ENCODE measurements at regions not wholly inside any gene's neighbourhood (a gene's known extent, or its start where the extent isn't known, plus 50 kb on each side); places are given as distances from the start of the nearest gene placed in this dataset.

- peaks cover 0 to 9% (median 4%) of the 10 kb centered on the region in 3 donors for H3K9me3 Mint-ChIP-seq
- no peaks in the 10 kb centered on the region for H3K36me3 Mint-ChIP-seq
- no peak overlapping the region for H3K27ac Mint-ChIP-seq
- H3K4me3 Mint-ChIP-seq = no peak overlapping the region
- no peaks in the 10 kb centered on the region for H3K4me1 Mint-ChIP-seq
- H3K27me3 Mint-ChIP-seq = no peaks in the 10 kb centered on the region
Observed at GRCh38 chr4:116906758-116907157, 178.6 kb downstream of the TRAM1L1 start.

GRCh38 chr4:116899561-116899960, 185.8 kb downstream of the TRAM1L1 start:
- H3K9me3 Mint-ChIP-seq = peaks cover 2 to 5% (median 4%) of the 10 kb centered on the region in 3 donors
- no peaks in the 10 kb centered on the region for H3K4me1 Mint-ChIP-seq
- H3K27ac Mint-ChIP-seq = no peak overlapping the region
- no peaks in the 10 kb centered on the region for H3K27me3 Mint-ChIP-seq
- no peaks in the 10 kb centered on the region for H3K36me3 Mint-ChIP-seq
- no peak overlapping the region for H3K4me3 Mint-ChIP-seq

- no peaks in the 10 kb centered on the region for H3K27me3 Mint-ChIP-seq
- H3K27ac Mint-ChIP-seq = no peak overlapping the region
- H3K4me1 Mint-ChIP-seq = no peaks in the 10 kb centered on the region
- H3K9me3 Mint-ChIP-seq = peaks cover 0 to 1% (median 0%) of the 10 kb centered on the region in 3 donors
- no peak overlapping the region for H3K4me3 Mint-ChIP-seq
- H3K36me3 Mint-ChIP-seq = no peaks in the 10 kb centered on the region
Observed at GRCh38 chr4:116885579-116885978, 199.8 kb downstream of the TRAM1L1 start.

DNA sequence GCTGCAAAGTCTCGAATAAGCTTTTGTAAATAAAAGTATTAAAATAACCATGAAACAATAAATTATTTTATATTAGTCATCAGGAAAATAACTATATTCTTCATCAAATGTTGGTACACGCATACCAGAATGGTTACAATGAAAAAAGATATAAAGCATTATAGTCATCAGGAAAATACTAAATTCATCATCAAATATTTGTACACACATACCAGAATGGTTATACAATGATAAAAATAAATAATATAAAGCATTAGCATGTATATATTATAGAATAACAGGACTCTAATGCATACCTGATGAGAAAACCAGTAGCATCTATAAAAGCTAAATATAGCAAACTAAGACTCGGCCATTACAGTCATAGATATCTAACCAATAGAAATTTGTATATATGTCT, 202.9 kb downstream of the TRAM1L1 start:
- no peak overlapping the region for H3K4me3 Mint-ChIP-seq
- no peak overlapping the region for H3K27ac Mint-ChIP-seq
- H3K27me3 Mint-ChIP-seq = no peaks in the 10 kb centered on the region
- no peaks in the 10 kb centered on the region for H3K4me1 Mint-ChIP-seq
- no peaks in the 10 kb centered on the region for H3K36me3 Mint-ChIP-seq
- H3K9me3 Mint-ChIP-seq = peaks cover 0 to 3% (median 0%) of the 10 kb centered on the region in 3 donors

DNA sequence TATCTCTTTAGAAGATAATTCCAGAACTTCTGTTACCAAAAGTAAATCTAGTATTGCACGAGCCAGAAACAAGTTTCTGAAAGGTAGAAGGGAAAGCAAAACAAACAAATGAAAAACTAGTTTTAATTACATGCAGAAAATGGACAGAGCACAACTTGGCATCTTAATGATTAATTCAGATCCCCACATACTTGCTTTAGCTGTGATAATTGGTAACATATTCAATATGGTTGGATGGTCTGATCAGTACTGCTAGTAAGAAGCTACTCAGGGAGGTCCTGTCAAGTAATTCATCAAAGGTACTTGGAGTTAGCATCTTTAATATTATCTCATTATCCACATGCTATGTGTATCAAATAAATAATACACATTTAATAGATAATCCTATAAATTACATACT, 204.3 kb downstream of the TRAM1L1 start:
- H3K27me3 Mint-ChIP-seq = no peaks in the 10 kb centered on the region
- H3K27ac Mint-ChIP-seq = no peak overlapping the region
- H3K36me3 Mint-ChIP-seq = no peaks in the 10 kb centered on the region
- H3K4me1 Mint-ChIP-seq = no peaks in the 10 kb centered on the region
- no peak overlapping the region for H3K4me3 Mint-ChIP-seq
- peaks cover 0 to 3% (median 0%) of the 10 kb centered on the region in 3 donors for H3K9me3 Mint-ChIP-seq

DNA sequence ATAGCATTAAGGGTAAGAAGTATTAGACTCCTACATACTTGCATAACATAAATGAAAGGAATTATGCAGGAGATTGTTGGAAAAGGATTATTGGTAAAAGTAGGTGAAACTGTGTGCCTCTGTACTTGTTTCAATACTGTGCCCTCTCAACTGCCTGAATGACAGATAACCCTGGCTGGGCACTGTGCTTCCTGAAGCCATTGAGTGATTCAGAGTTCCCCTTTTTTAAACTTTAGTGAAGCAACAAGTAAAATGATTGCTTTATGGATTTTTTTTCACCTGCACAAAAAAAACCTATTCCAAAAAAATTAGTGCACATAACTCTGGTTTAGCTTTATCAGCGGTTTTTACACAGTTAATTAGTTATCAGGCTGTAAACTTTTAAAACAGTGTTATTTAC, 204.8 kb downstream of the TRAM1L1 start:
- Mint-ChIP-seq H3K27ac (no peak overlapping the region), H3K36me3 (no peaks in the 10 kb centered on the region), H3K9me3 (peaks cover 0 to 3% (median 0%) of the 10 kb centered on the region in 3 donors), H3K27me3 (no peaks in the 10 kb centered on the region), H3K4me3 (no peak overlapping the region), H3K4me1 (no peaks in the 10 kb centered on the region)

DNA sequence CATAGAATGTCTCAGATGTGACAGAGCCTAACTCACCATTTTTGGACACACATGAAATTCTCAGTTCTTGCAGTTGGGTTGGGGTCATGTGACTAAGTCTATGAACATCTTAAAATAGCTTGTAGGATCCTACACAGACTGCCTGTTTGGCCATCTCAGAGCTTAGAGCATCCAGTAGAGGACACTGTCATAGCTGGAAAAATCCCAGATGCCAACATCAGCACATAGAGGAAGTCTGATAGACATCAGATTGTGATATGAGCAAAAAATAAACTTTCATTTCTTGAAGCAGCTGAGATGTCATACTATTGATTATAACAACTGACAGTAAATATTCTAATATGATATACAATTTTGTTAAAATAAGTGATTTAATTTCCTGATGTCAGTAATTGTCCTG, 207.1 kb downstream of the TRAM1L1 start:
- H3K27me3 Mint-ChIP-seq = no peaks in the 10 kb centered on the region
- H3K4me1 Mint-ChIP-seq = no peaks in the 10 kb centered on the region
- no peak overlapping the region for H3K27ac Mint-ChIP-seq
- H3K36me3 Mint-ChIP-seq = no peaks in the 10 kb centered on the region
- no peak overlapping the region for H3K4me3 Mint-ChIP-seq
- peaks cover 0 to 3% (median 0%) of the 10 kb centered on the region in 3 donors for H3K9me3 Mint-ChIP-seq

- H3K36me3 Mint-ChIP-seq = no peaks in the 10 kb centered on the region
- H3K4me3 Mint-ChIP-seq = no peak overlapping the region
- H3K4me1 Mint-ChIP-seq = no peaks in the 10 kb centered on the region
- peaks cover 0 to 3% (median 0%) of the 10 kb centered on the region in 3 donors for H3K9me3 Mint-ChIP-seq
- no peaks in the 10 kb centered on the region for H3K27me3 Mint-ChIP-seq
- no peak overlapping the region for H3K27ac Mint-ChIP-seq
Observed at GRCh38 chr4:116877069-116877468, 208.3 kb downstream of the TRAM1L1 start.

GRCh38 chr4:116872941-116873340, 212.4 kb downstream of the TRAM1L1 start:
- no peak overlapping the region for H3K27ac Mint-ChIP-seq
- H3K36me3 Mint-ChIP-seq = no peaks in the 10 kb centered on the region
- no peaks in the 10 kb centered on the region for H3K27me3 Mint-ChIP-seq

DNA sequence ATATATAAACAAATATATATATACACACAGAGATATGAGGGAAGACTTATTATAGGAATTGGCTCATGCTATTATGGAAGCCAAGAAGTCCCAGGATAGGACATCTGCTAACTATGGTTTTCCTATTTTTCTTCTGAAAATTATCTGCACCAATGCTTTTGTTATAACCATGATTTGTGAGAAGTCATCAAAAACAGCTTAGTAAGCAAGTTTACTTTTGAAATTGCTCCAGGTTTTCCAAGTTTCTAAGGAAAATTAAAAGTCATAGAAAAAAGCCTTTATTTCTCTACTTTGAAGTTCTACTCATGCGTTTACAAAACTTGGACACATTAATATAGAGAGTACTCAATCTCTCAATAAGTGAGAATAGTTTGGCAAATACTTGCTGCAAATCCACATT, 213.1 kb downstream of the TRAM1L1 start:
- Mint-ChIP-seq H3K27me3 (no peaks in the 10 kb centered on the region), H3K27ac (no peak overlapping the region), H3K4me1 (no peaks in the 10 kb centered on the region), H3K9me3 (no peaks in the 10 kb centered on the region), H3K36me3 (no peaks in the 10 kb centered on the region), H3K4me3 (no peak overlapping the region)

More at GRCh38 chr4:116872941-116873340, 212.4 kb downstream of the TRAM1L1 start:
- Mint-ChIP-seq H3K9me3 (no peaks in the 10 kb centered on the region), H3K4me3 (no peak overlapping the region), H3K4me1 (no peaks in the 10 kb centered on the region)

GRCh38 chr4:116870686-116871085, 214.7 kb downstream of the TRAM1L1 start:
- no peaks in the 10 kb centered on the region for H3K27me3 Mint-ChIP-seq
- no peaks in the 10 kb centered on the region for H3K4me1 Mint-ChIP-seq
- H3K4me3 Mint-ChIP-seq = no peak overlapping the region
- no peak overlapping the region for H3K27ac Mint-ChIP-seq
- no peaks in the 10 kb centered on the region for H3K36me3 Mint-ChIP-seq
- peaks cover 0 to 5% (median 0%) of the 10 kb centered on the region in 3 donors for H3K9me3 Mint-ChIP-seq

DNA sequence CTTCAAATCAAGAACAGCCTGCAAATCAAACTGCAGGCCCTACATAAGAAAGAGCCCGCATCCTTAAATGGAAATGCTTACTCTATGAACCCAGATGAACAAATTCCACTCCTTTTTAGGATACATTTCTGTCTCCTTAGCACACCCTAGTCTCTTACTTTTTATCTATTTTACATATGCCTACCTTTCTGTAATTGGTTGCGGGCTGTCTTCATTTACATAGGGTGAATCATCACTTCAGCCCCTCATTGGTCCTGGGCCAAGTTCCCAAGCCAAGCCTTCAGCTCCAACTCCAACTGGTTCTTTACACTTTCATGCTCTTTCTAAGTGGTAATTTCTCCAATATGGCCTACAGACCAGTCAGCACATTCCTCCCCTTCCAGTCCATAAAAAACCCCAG, 219.3 kb downstream of the TRAM1L1 start:
- Mint-ChIP-seq H3K36me3 (no peaks in the 10 kb centered on the region), H3K27me3 (no peaks in the 10 kb centered on the region), H3K9me3 (peaks cover 0 to 5% (median 0%) of the 10 kb centered on the region in 3 donors), H3K4me3 (no peak overlapping the region), H3K4me1 (no peaks in the 10 kb centered on the region), H3K27ac (no peak overlapping the region)

- no peak overlapping the region for H3K4me3 Mint-ChIP-seq
- H3K36me3 Mint-ChIP-seq = no peaks in the 10 kb centered on the region
- no peaks in the 10 kb centered on the region for H3K4me1 Mint-ChIP-seq
- peaks cover 0 to 5% (median 2%) of the 10 kb centered on the region in 3 donors for H3K9me3 Mint-ChIP-seq
- no peak overlapping the region for H3K27ac Mint-ChIP-seq
- no peaks in the 10 kb centered on the region for H3K27me3 Mint-ChIP-seq
Observed at GRCh38 chr4:116862592-116862991, 222.8 kb downstream of the TRAM1L1 start.

DNA sequence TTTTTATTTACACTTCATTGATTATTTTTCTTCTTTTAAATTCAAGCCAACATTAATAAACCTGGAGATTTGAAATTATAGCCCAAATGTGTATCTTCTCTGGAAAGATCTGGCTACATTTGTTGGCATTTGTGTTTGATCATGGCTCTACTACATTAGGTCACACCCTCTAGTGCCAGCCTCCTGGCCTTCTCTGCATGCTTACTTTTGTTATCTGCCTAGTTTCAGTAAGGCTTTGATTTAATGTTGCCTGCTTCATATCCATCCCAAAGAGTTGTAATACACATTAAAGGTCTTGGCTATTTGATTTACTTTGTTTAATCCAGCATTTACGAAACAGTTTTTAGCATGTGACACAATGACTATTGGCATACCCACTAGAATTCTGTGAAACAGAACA, 224.5 kb downstream of the TRAM1L1 start:
- Mint-ChIP-seq H3K27ac (no peak overlapping the region), H3K4me3 (no peak overlapping the region), H3K27me3 (no peaks in the 10 kb centered on the region), H3K36me3 (no peaks in the 10 kb centered on the region), H3K9me3 (peaks cover 0 to 2% (median 0%) of the 10 kb centered on the region in 3 donors), H3K4me1 (no peaks in the 10 kb centered on the region)

- Mint-ChIP-seq H3K4me3 (no peak overlapping the region), H3K27me3 (no peaks in the 10 kb centered on the region), H3K9me3 (peaks cover 3 to 7% (median 4%) of the 10 kb centered on the region in 3 donors), H3K36me3 (no peaks in the 10 kb centered on the region), H3K27ac (no peak overlapping the region), H3K4me1 (no peaks in the 10 kb centered on the region)
Observed at GRCh38 chr4:116849620-116850019, 235.8 kb downstream of the TRAM1L1 start.

GRCh38 chr4:116847616-116848015, 237.8 kb downstream of the TRAM1L1 start:
- H3K36me3 Mint-ChIP-seq = no peaks in the 10 kb centered on the region

GRCh38 chr4:116839826-116840225, 245.6 kb downstream of the TRAM1L1 start:
- Mint-ChIP-seq H3K4me3 (no peak overlapping the region), H3K27me3 (no peaks in the 10 kb centered on the region), H3K4me1 (no peaks in the 10 kb centered on the region), H3K9me3 (peaks cover 1 to 6% (median 3%) of the 10 kb centered on the region in 3 donors), H3K36me3 (no peaks in the 10 kb centered on the region), H3K27ac (no peak overlapping the region)

More at GRCh38 chr4:116847616-116848015, 237.8 kb downstream of the TRAM1L1 start:
- Mint-ChIP-seq H3K27ac (no peak overlapping the region), H3K9me3 (peaks cover 3 to 8% (median 4%) of the 10 kb centered on the region in 3 donors), H3K27me3 (no peaks in the 10 kb centered on the region), H3K4me1 (no peaks in the 10 kb centered on the region), H3K4me3 (no peak overlapping the region)
